ENCODE measurements at regions not wholly inside any gene's neighbourhood (a gene's known extent, or its start where the extent isn't known, plus 50 kb on each side); places are given as distances from the start of the nearest gene placed in this dataset.

- DNase-seq = no peak
These were observed 85.0 kb upstream of the WDR1 start for GRCh38 chr4:10201381-10202223.

DNA sequence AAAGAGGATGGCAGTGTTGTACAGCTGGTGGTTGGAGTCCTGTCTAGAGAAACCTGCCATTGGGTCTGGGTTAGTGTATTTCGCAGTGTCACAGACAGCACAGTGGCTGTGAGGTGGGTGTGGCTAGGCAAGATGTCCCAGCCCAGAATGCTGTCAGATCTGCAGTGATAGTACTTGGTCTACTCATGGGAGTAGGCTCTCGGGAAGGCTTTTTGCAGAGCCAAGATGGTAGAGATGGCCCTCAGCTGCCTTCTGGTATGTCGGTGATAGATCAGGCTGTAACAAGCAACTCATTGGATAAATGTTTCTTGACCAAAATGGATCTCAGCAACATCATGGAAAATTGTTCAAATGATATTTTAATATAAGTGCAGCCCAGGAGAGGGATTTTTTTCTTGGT is 84.3 kb upstream of the WDR1 start:
- no peak for DNase-seq

- DNase-seq = no peak
These were observed 81.8 kb upstream of the WDR1 start for GRCh38 chr4:10198365-10198764.

GRCh38 chr4:10197952-10198351 is 81.4 kb upstream of the WDR1 start:
- no peak for DNase-seq

DNA sequence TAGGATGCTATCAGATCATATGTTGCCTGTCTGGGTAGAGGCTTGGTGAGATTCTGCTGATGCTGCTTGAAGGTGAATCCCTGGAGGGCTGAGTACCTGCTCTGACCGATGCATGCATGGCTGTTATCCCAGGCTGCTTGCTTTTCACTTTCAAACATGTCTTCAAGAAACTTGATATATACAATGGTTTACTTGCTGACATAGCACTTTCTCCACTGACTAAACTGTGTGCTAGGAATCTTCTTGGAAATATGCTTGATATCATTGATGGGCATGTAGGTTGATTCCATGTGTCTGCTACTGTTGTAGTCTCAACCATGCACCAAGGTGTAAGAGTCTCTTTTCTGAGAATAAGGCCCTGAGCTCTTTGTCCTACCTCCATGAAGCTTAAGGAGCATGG is 79.6 kb upstream of the WDR1 start:
- DNase-seq = no peak

GRCh38 chr4:10192331-10192730 is 75.7 kb upstream of the WDR1 start:
- no peak for DNase-seq

DNA sequence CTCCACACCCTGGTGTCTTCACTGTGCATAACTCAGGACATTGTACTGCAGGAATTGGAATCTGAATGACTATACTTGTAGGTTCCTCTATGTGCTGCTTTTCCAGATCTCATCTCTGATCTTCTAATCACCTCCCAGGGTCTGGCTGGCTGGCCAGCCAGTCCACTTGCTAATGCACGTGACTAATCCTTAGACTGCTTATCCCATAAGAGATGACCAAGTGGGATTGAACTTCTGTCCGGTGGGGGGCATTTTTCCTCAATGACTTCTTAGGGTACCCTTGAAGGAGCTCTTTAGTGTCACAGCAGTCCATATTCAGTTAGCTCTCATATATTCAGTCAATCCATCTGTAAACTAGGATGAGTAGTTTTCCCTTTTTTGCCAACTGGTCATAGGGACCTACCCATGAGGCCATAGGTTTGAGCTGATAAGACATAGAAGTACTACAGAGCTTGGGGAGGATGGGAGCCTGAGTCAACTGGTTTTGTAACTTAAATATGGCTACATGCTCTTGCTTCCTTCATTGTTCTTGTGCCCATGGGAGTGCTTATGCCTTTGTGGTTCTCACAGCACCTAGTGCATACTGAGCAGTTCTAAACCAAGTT is 71.9 kb upstream of the WDR1 start:
- DNase-seq = no peak

GRCh38 chr4:10186228-10187214 is 69.9 kb upstream of the WDR1 start:
- DNase-seq = no peak

DNA sequence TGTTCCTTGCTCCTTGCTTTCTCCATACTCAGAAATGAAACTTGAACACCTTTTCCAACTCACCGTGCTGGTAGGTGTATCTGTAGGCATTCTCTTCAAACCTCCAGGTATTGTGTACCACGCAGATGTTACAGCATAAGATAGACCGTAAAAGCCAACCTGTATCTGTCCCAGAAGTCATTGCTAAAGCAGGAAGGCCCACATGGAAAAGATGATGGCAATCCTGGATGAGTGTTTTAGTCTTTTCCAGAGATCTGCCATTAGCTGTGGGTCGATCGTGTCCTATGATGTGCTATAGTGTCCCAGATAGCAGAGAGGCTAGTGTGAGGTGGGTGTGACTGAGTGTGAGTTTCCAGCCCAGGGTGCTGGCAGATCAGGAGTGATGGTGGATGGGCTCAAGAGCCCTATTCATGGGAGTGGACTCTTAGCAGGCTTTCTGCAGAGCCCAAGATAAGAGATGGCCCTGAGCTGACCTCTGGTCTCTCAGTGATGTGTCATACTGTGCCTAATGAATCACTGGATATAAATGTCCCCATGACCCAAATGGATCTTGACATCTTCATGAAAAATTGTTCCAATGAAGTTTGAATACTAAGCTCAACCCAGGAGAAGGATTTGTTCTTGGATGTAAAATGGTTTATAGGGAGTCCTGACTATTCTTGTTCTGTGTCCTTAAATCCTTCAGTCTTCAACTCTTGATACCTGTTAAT is 69.1 kb upstream of the WDR1 start:
- DNase-seq = no peak

GRCh38 chr4:10184501-10184938 is 67.9 kb upstream of the WDR1 start:
- DNase-seq = no peak

- no peak for DNase-seq
These were observed 67.4 kb upstream of the WDR1 start for GRCh38 chr4:10184041-10184440.

DNA sequence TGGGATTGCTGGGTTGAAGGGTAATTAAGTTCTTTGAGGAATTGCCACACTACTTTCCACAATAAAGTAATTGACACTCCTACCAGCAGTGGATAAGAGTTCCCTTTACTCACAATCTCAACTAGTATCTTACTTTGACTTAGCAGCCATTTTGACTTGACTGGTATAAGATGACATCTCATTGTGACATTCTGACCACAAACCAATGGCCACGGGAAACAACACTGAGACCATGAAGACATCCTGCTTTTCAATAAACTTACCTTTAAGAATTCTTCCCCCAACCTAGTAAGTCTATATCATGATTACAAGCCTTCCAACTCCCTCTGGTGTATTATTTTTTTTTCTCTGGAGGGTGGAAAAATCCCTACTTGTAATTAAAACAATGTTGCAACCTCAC is 66.9 kb upstream of the WDR1 start:
- DNase-seq = no peak

DNA sequence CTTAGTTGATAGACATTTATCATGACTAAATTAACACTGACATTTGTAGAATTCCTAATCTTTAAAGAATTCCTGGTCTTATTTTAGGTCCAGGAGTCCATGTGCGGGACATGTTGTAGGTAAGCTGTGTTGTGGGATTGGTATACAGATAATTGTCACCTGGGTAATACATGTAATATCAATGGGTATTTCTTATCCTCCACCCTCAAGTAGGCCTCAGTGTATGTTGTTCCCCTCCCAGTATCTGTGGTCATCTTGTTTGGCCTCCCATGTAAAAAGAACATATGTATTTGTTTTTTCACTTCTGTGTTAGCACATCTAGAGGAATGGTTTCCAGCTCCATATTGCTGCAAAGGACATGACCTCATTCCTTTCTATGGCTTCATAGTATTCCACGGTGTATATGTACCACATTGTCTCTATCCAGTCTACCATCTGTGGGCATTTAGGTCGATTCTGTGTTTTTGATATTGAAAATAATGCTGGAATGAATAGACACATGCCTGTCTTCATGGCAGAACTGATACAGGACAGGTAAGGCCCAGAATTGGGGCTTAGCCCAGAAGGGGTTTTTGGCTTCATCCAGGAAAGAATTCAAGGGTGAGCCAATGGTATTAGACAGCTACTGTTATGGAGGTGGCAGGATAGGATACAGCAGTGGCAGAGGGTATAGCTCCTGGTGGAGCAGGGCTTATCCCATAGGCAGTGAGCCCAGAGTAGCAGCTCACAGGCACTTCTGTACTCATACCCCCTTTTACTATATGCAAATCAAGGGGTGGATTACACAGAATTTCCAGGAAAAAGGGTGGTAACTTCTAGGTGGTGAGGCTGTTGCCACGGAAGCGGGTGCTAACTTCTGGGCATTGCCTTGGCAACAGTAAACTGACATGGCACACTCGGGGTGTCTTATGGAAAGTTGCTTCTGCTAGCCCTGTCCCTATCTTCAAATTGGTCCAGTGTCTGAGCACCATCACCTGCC is 66.1 kb upstream of the WDR1 start:
- no peak for DNase-seq

- no peak for DNase-seq
These were observed 65.3 kb upstream of the WDR1 start for GRCh38 chr4:10181745-10182445.

- DNase-seq = no peak
These were observed 64.5 kb upstream of the WDR1 start for GRCh38 chr4:10180927-10181744.

DNA sequence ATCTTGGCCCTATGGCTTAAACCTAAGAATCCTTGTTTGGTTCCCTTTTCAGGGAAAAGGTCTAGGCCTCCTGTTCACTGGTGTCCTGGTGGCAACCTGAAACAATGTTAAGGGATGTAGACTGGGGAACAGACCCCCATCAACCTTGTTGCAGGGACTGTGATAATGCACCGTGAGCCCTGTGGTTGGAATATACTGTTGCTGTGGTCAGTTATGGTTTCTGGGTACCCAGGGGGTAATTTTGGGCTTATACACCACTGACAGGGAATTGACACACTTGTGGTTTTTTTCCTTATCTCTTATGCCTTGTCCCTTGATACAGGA is 64.0 kb upstream of the WDR1 start:
- no peak for DNase-seq

GRCh38 chr4:10179957-10180602 is 63.5 kb upstream of the WDR1 start:
- DNase-seq = no peak

DNA sequence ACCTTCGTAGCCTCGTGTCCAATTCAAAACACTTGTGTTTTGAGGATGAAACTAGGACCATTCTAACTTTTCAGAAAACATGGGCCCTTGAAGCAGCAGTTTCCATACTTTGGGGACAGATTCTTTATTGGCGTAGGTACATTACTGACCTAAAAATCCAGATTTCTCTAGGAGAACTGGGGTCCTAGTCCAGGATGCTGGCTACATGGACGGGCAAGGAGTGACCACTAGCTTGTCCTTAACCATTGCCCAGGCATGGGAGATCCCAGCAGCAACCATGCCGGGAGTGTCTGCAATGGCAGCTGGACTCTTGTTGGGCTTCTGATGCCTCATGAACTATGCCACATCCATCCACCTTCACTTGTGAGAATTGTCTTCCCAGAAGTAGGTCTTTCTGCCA is 62.2 kb upstream of the WDR1 start:
- DNase-seq = no peak

DNA sequence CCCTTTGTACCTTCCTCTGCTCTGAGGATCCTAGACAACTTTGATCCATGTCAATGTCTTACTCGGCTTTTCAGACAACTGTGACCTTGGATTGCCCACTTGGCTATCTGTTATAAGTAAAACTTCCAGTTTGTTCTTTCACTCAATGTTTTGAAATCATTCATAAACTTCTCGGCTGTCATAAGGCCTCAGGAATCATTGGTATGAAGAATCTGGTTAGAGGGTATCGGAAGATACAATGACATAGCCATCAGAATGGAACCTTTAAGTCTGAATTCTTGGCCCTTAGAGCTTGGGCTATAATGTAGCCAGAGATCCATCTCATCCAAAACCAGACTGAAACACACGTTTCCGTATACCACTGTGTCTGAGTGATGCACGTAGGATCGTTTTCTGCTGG is 59.0 kb upstream of the WDR1 start:
- DNase-seq = no peak
